ENCODE measurements at regions not wholly inside any gene's neighbourhood (a gene's known extent, or its start where the extent isn't known, plus 50 kb on each side); places are given as distances from the start of the nearest gene placed in this dataset.
"Not testable (repeated sequence)": the region's sequence is repeated elsewhere in the genome, so short reads cannot be mapped to it uniquely, and the experiment has no call there.

- DNase-seq: no peak
Observed at GRCh38 chr5:135179308-135179980, 145.4 kb upstream of the PITX1 start.

- no peak for DNase-seq
Observed at GRCh38 chr5:135178476-135179155, 144.6 kb upstream of the PITX1 start.

DNA sequence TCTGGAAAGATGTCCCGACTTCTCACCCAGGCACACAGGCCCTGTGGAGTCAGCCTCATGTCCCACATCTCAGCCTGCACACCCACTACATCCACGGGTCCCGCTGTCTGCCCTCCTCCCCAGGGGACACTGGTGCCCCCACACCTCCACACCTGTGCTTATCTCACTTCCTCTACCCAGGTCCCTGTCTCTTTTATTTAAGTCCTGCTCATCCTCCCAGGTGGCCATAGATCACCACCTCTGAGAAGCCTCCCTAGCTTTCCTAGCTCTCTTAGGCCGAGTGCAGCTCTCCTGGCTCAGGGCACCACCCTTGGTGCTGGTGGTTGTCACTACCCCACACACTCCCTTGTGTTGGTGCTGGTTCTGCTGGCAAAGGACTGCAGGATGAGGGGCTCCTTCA is 143.6 kb upstream of the PITX1 start:
- DNase-seq: no peak

DNA sequence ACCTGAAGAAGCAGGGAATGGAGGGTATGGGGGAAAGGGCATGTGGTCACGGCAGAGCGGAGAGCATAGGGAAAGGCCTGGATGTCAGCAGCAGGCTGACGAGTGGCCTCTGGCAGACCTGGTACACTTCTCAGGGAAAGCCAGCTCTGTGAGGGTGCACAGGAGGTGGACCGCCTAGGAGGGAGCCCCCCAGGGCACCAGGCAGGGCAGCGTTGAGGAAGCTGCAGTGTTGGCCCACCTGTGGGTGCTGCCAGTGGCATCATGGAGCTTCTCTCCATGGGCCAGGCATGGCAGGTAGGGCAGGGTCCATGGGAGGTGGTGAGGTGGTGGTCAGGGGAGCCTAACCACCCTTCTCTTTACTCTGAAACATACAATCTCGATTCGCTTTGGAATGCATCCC is 143.0 kb upstream of the PITX1 start:
- no peak for DNase-seq

- no peak for DNase-seq
Observed at GRCh38 chr5:135174315-135175096, 140.5 kb upstream of the PITX1 start.

- DNase-seq: no peak
Observed at GRCh38 chr5:135173662-135174290, 139.7 kb upstream of the PITX1 start.

GRCh38 chr5:135172718-135173117 is 138.7 kb upstream of the PITX1 start:
- no peak for DNase-seq

DNA sequence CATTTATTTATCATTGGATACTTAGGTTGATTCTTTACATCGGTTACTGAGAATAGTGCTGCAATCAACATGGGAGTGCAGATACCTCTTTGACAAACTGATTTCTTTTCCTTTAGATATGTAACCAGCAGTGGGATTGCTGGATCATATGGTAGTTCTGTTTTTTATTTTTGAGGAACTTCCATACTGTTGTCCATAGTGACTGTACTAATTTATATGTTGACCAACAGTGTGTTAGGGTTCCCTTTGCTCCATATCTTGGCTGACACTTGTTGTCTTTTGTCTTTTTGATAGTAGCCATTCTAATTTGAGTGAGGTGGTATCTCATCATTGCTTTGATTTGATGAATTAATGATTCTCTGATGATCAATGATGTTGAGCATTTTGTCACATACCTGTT is 137.3 kb upstream of the PITX1 start:
- DNase-seq: no peak

DNA sequence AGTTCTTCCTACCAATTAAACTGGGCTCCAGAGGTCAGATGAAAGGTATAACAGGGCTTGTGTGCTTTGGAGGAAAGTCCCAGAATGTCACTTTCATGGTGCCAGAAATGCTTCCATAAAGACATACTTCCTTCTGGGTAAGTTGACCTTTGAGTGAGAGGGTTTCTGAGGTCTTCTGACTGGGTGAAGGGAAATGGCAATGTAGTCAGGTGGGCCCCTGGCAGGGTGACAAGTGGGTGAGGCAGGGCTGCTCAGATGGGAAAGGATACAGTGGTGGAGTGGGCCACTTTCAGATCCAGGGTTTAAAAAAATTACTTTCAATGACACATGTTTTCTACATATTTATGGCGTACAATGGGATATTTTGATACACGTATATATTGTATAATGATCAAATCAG is 136.5 kb upstream of the PITX1 start:
- DNase-seq: no peak

DNA sequence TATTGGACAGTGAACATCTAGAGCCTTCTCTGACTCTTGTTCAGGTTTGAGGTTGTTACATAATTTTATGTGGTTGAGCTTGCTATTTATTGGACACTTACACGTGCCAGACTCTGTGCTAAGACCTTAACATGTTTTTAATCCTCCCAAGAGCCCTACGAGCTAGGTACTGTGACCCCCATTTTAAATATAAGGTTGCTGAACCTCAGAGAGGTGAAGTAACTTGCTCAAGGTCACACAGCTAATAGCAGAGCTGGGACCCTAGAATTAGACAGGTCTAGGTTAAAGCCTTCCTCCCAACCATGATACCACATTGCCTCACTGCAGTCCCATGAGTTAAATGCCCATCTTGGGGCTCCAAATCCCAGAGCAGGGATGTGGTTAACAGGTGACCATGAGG is 135.7 kb upstream of the PITX1 start:
- DNase-seq: no peak

DNA sequence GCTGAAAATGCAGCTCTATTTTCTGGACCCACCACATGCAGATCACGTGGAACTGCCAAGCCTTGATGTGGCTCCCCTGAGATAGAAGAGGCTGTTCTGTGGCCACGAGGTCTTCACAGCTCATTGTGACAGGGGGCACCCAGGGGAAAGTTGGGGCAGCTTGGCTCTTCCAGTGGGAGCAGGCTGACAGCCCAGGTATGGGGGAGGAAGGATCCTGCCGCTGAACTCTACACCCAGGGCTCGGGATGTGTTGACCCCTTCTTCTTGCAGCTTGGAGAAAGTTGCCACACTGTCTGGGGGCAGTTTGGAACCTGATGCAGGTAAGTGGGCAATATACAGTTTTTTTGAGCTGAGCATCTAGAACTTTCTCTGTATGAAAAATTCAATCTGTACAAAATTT is 133.6 kb upstream of the PITX1 start:
- DNase-seq: no peak

- DNase-seq: not testable (repeated sequence)
Observed at GRCh38 chr5:135164873-135165614, 131.0 kb upstream of the PITX1 start.

GRCh38 chr5:135163964-135164363 is 129.9 kb upstream of the PITX1 start:
- DNase-seq: no peak

- DNase-seq: no peak
Observed at GRCh38 chr5:135163391-135163790, 129.4 kb upstream of the PITX1 start.

- no peak for DNase-seq
Observed at GRCh38 chr5:135162661-135163265, 128.7 kb upstream of the PITX1 start.

DNA sequence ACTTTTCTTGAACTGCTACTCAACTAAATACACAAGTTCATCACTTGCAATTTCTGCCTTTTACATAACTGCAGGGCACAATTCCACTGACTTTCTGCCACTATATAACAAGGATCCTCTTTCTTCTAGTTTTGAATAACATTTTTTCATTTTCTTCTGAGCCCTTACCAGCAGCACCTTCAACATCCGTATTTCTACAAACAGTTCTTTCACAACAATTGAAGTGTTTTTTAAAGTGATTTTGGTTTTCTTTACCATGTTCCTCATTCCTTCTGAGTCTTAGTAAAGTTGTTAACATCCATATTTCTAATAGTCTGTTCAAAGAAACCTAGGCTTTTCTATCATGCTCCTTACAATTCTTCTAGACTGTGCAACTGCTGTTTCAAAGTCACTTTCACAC is 127.2 kb upstream of the PITX1 start:
- no peak for DNase-seq

DNA sequence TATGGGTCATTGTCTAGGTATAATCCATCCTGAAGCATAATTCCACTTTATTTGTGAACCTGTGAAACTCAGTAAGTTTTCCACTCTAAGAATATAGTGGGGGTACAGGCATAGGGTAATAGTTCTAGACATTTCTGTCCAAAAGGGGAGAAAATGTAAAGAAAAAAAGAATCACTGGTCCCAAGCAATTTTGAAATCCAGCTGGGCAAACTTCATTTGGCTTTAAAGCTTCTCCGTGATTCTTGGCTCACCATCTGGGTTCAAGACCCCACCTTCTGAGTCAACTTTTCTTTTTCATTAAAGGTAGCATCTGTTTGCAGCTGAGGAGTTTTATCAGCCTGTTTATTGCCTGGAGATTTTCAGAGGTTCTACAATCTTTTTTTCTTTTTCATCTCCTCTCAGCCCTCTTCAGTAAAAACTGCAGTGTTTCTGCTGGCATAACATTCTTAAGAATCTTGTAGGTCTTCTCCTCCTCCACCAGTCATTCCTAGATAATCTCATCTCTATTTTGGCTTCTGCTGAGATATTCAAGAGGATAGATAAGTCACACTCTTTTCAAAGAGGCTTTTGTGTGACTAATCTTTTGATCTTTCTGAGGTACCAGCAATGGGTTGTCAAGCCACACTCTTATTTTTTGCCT is 126.1 kb upstream of the PITX1 start:
- no peak for DNase-seq

DNA sequence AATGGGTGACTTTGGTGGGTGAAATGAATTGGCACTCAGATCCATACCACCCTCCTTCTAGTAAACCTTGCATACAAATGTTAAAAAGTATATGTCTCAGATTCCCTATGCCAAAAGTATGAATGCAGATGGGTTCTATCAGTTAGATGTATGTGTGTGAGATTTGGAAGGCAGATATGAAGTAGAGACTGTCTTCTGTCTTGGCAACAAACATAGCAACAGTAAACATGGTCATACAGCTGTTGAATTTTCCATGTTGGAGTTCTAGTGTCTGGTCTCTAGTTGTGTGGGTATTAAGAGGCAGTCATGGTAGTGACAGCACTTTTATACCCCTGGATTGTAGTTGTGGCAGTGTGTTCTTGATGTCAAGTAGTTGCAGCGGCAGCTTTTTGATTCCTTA is 125.6 kb upstream of the PITX1 start:
- no peak for DNase-seq

DNA sequence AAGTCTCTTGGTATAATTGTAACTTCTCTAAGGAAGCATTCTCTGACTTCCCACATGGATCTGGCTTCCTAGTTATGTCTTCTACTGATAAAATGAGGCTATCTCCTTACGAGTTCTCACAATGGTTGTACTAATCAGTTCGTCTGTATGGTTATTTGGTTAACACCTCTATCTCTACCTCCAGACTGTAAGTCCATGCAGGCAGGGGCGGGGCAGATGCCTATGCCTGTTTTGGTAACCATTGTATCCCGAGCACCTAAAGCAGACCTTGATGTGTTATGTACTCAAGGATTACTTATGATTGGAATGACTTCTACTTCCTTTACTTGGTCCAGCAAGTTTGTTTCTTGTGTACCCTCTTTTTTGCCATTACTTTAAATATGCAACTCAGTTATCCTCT is 125.0 kb upstream of the PITX1 start:
- no peak for DNase-seq

DNA sequence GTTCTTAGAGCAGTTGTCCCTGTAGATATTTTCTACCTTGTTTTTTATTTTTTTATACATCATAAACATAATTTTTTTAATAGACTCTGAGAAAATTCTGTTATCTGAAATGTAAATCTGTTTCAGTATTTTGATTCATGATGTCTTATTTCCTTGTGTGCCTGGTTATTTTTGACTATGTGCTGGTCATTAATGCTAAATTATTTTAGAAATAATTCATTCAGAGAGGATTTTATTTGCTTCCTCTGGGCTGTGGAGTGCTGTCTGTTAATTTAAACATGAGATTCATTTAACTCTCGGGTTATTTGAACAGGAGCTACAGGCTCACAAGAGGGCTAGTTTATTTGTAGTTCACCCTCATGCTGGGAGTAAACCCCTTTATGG is 124.3 kb upstream of the PITX1 start:
- no peak for DNase-seq

Measured in skin of body (tissue), 1 donor.